Mesenchymal stem cell (in vitro differentiated cells and primary cell): ENCODE measurements at regions not wholly inside any gene's neighbourhood (a gene's known extent, or its start where the extent isn't known, plus 50 kb on each side); places are given as distances from the start of the nearest gene placed in this dataset.

Source experiments
- DNase-seq: peaks from one replicate; pipeline ENCODE4 v3.0.0-alpha.2; 2013
- H2AFZ ChIP-seq: one replicate; pipeline ENCODE4 v1.6.1; 2013; ENCODE audit warnings: low read depth, mild to moderate bottlenecking, control low read depth, inconsistent platforms, low read length, moderate library complexity
- H2AK5ac ChIP-seq: 2 replicates; pipeline ENCODE4 v1.6.1; 2013; ENCODE audit warnings: low read length, moderate library complexity, mild to moderate bottlenecking, inconsistent platforms; ENCODE audit not compliant: severe bottlenecking
- H2BK120ac ChIP-seq: one replicate; pipeline ENCODE4 v1.6.1; 2013; ENCODE audit warnings: low read depth, mild to moderate bottlenecking, inconsistent platforms, low read length, moderate library complexity
- H2BK12ac ChIP-seq, 2 experiments: one replicate each; pipeline ENCODE4 v1.6.1; 2013; ENCODE audit warnings: inconsistent platforms in 2 of 2, low read length in 2 of 2, mild to moderate bottlenecking in 2 of 2, moderate library complexity in 2 of 2, control low read depth in 1 of 2
- H2BK15ac ChIP-seq: one replicate; pipeline ENCODE4 v1.6.1; 2013; ENCODE audit warnings: mild to moderate bottlenecking, low read depth, inconsistent platforms; ENCODE audit not compliant: poor library complexity, severe bottlenecking
- H2BK5ac ChIP-seq: 2 replicates; pipeline ENCODE4 v1.6.1; 2013; ENCODE audit warnings: low read depth, mild to moderate bottlenecking, low read length, control low read depth, inconsistent platforms; ENCODE audit not compliant: poor library complexity, severe bottlenecking
- H3K14ac ChIP-seq, 2 experiments: one replicate each; pipeline ENCODE4 v1.6.1; 2013; ENCODE audit warnings: inconsistent platforms in 2 of 2, low read length in 2 of 2, control low read depth in 1 of 2, mild to moderate bottlenecking in 1 of 2, moderate library complexity in 1 of 2
- H3K18ac ChIP-seq, 2 experiments: one replicate each; pipeline ENCODE4 v1.6.1; 2013; ENCODE audit warnings: inconsistent platforms in 2 of 2, low read length in 2 of 2, control low read depth in 1 of 2, low read depth in 1 of 2, mild to moderate bottlenecking in 1 of 2
- H3K23ac ChIP-seq, 2 experiments: one replicate each; pipeline ENCODE4 v1.6.1; 2013; ENCODE audit warnings: inconsistent platforms in 2 of 2, low read length in 2 of 2, mild to moderate bottlenecking in 2 of 2, moderate library complexity in 2 of 2, control low read depth in 1 of 2
- H3K27ac ChIP-seq: 2 replicates; pipeline ENCODE4 v1.5.1; 2013; ENCODE audit warnings: mild to moderate bottlenecking, moderate library complexity, low read length, control low read depth, inconsistent platforms; ENCODE audit not compliant: poor library complexity, severe bottlenecking
- H3K27me3 ChIP-seq, 2 experiments: 2 replicates each; pipeline versions ENCODE4 v1.6.1 to v1.7.0; 2013; ENCODE audit warnings: low read length in 2 of 2, mild to moderate bottlenecking in 2 of 2, moderate library complexity in 2 of 2, control low read depth in 1 of 2, inconsistent platforms in 1 of 2; ENCODE audit not compliant: control insufficient read depth in 1 of 2, insufficient read depth in 1 of 2
- H3K36me3 ChIP-seq, 2 experiments: 2 replicates each; pipeline versions ENCODE4 v1.6.1 to v1.7.0; 2013; ENCODE audit warnings: low read length in 2 of 2, control low read depth in 1 of 2, inconsistent platforms in 1 of 2, low read depth in 1 of 2, mild to moderate bottlenecking in 1 of 2; ENCODE audit not compliant: insufficient read depth in 2 of 2, control insufficient read depth in 1 of 2
- H3K4ac ChIP-seq, 2 experiments: one replicate each; pipeline ENCODE4 v1.6.1; 2013; ENCODE audit warnings: inconsistent platforms in 2 of 2, low read length in 2 of 2, mild to moderate bottlenecking in 2 of 2, moderate library complexity in 2 of 2, control low read depth in 1 of 2, low read depth in 1 of 2
- H3K4me1 ChIP-seq: 2 replicates; pipeline ENCODE4 v1.6.1; 2013; ENCODE audit warnings: low read depth, low read length, control low read depth; ENCODE audit not compliant: control insufficient read depth, insufficient read depth
- H3K4me2 ChIP-seq: 2 replicates; pipeline ENCODE4 v1.6.1; 2013; ENCODE audit warnings: low read length, mild to moderate bottlenecking, inconsistent platforms; ENCODE audit not compliant: poor library complexity, severe bottlenecking
- H3K4me3 ChIP-seq, 2 experiments: 2 replicates each; pipeline versions ENCODE4 v1.5.1 to v1.7.0; 2013; ENCODE audit warnings: low read length in 2 of 2, mild to moderate bottlenecking in 2 of 2, control low read depth in 1 of 2, low read depth in 1 of 2; ENCODE audit not compliant: insufficient read depth in 1 of 2
- H3K79me1 ChIP-seq: replicated peaks from 2 replicates; pipeline ENCODE4 v1.6.1; 2013; ENCODE audit warnings: mild to moderate bottlenecking, control low read depth, low read length, inconsistent platforms; ENCODE audit not compliant: poor library complexity, severe bottlenecking
- H3K9ac ChIP-seq: 2 replicates; pipeline ENCODE4 v1.7.0; 2013; ENCODE audit warnings: mild to moderate bottlenecking, low read length, moderate library complexity
- H3K9me3 ChIP-seq: 2 replicates; pipeline ENCODE4 v1.7.0; 2013; ENCODE audit warnings: mild to moderate bottlenecking, low read length; ENCODE audit not compliant: control insufficient read depth
- H4K8ac ChIP-seq: one replicate; pipeline ENCODE4 v1.6.1; 2013; ENCODE audit warnings: inconsistent platforms, mild to moderate bottlenecking, low read length, moderate library complexity
- H4K91ac ChIP-seq: one replicate; pipeline ENCODE4 v1.6.1; 2013; ENCODE audit warnings: mild to moderate bottlenecking, low read length, inconsistent platforms
- WGBS: methylation state at CpG from one replicate; pipeline ENCODE4 v1.1.7; 2013; ENCODE audit warnings: mixed read lengths; 5-methylcytosine and 5-hydroxymethylcytosine counted together

GRCh38 chr1:195709821-195710220 is 898.4 kb downstream of the KCNT2 start:
- Histone ChIP-seq H3K4me1 (no peaks in the 10 kb centered on the region), H3K9ac (no peak overlapping the region), H4K91ac (no peak overlapping the region), H2BK12ac (no peak overlapping the region), H3K36me3 (no peaks in the 10 kb centered on the region), H3K4me2 (no peak overlapping the region), H2BK5ac (no peak overlapping the region), H2BK120ac (no peak overlapping the region), H2AFZ (no peak overlapping the region), H3K4ac (no peak overlapping the region), H3K14ac (no peak overlapping the region), H3K18ac (no peak overlapping the region), H3K27me3 (no peaks in the 10 kb centered on the region), H3K9me3 (no peaks in the 10 kb centered on the region), H3K4me3 (no peak overlapping the region), H4K8ac (no peak overlapping the region), H3K23ac (no peak overlapping the region), H2BK15ac (no peak overlapping the region), H3K79me1 (no peaks in the 10 kb centered on the region), H2AK5ac (no peak overlapping the region), H3K27ac (no peak overlapping the region)
- 80% methylated on average over 3 of the region's 3 CpGs for WGBS
- no peak for DNase-seq

GRCh38 chr1:195704028-195704427 is 904.2 kb downstream of the KCNT2 start:
- Histone ChIP-seq H3K27ac (no peak overlapping the region), H3K9me3 (no peaks in the 10 kb centered on the region), H4K91ac (no peak overlapping the region), H2AK5ac (no peak overlapping the region), H2AFZ (no peak overlapping the region), H4K8ac (no peak overlapping the region), H3K4ac (no peak overlapping the region), H3K14ac (no peak overlapping the region), H3K4me2 (no peak overlapping the region), H2BK5ac (no peak overlapping the region), H2BK15ac (no peak overlapping the region), H3K27me3 (no peaks in the 10 kb centered on the region), H2BK12ac (no peak overlapping the region), H3K79me1 (no peaks in the 10 kb centered on the region), H3K18ac (no peak overlapping the region), H3K23ac (no peak overlapping the region), H3K4me1 (no peaks in the 10 kb centered on the region), H3K4me3 (no peak overlapping the region), H3K9ac (no peak overlapping the region), H2BK120ac (no peak overlapping the region), H3K36me3 (no peaks in the 10 kb centered on the region)
- no peak for DNase-seq
- no CpG with 5 or more reads among the region's 2 CpGs for WGBS

DNA sequence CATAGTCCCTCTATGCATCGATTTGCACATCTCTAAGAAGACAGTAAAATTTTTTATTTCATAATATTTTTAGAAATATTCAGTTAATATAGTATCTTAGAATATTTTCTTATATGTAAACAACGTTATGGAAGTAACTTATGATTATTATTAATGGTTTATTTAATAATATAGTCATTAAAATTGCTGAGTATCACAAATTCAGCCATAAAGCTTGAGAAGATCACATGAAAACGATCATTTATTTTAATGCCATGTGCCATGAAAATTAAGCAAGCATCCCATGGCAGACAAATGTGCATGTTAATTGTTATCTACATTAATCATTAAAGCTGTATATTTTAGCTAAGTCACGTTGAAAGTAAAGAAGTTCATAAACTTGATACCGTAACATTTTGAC is 907.1 kb downstream of the KCNT2 start:
- no peak overlapping the region for H2AK5ac ChIP-seq
- no peak overlapping the region for H4K91ac ChIP-seq
- H2AFZ ChIP-seq = no peak overlapping the region
- no peak overlapping the region for H3K4me3 ChIP-seq
- 92% methylated on average over 2 of the region's 5 CpGs for WGBS
- H3K27me3 ChIP-seq = no peaks in the 10 kb centered on the region
- no peaks in the 10 kb centered on the region for H3K9me3 ChIP-seq
- H3K18ac ChIP-seq = no peak overlapping the region
- H2BK120ac ChIP-seq = no peak overlapping the region
- no peaks in the 10 kb centered on the region for H3K36me3 ChIP-seq
- no peak overlapping the region for H3K4ac ChIP-seq
- H3K23ac ChIP-seq = no peak overlapping the region
- H3K27ac ChIP-seq = no peak overlapping the region
- H2BK12ac ChIP-seq = no peak overlapping the region
- H2BK15ac ChIP-seq = no peak overlapping the region
- DNase-seq = no peak
- H3K4me1 ChIP-seq = no peaks in the 10 kb centered on the region
- H2BK5ac ChIP-seq = no peak overlapping the region
- H4K8ac ChIP-seq = no peak overlapping the region
- H3K9ac ChIP-seq = no peak overlapping the region
- no peak overlapping the region for H3K4me2 ChIP-seq
- no peaks in the 10 kb centered on the region for H3K79me1 ChIP-seq
- no peak overlapping the region for H3K14ac ChIP-seq

GRCh38 chr1:195697130-195697529 is 911.1 kb downstream of the KCNT2 start:
- H3K9ac ChIP-seq = no peak overlapping the region
- no peak overlapping the region for H3K4me2 ChIP-seq
- no peak overlapping the region for H3K18ac ChIP-seq
- H4K8ac ChIP-seq = no peak overlapping the region
- H3K4ac ChIP-seq = no peak overlapping the region
- H3K9me3 ChIP-seq = no peaks in the 10 kb centered on the region
- H3K27me3 ChIP-seq = no peaks in the 10 kb centered on the region
- H2BK15ac ChIP-seq = no peak overlapping the region
- no peaks in the 10 kb centered on the region for H3K36me3 ChIP-seq
- no peaks in the 10 kb centered on the region for H3K4me1 ChIP-seq
- H3K27ac ChIP-seq = no peak overlapping the region
- no peak overlapping the region for H2AK5ac ChIP-seq
- H4K91ac ChIP-seq = no peak overlapping the region
- no peak overlapping the region for H3K23ac ChIP-seq
- H2BK120ac ChIP-seq = no peak overlapping the region
- H2AFZ ChIP-seq = no peak overlapping the region
- 100% methylated on average over 1 of the region's 2 CpGs for WGBS
- H2BK5ac ChIP-seq = no peak overlapping the region
- no peak overlapping the region for H3K14ac ChIP-seq
- no peak overlapping the region for H3K4me3 ChIP-seq
- no peak overlapping the region for H2BK12ac ChIP-seq
- no peaks in the 10 kb centered on the region for H3K79me1 ChIP-seq
- no peak for DNase-seq
